ENCODE measurements at regions not wholly inside any gene's neighbourhood (a gene's known extent, or its start where the extent isn't known, plus 50 kb on each side); places are given as distances from the start of the nearest gene placed in this dataset.
"Not testable (repeated sequence)": the region's sequence is repeated elsewhere in the genome, so short reads cannot be mapped to it uniquely, and the experiment has no call there.

- DNase-seq = no peak
Measured at GRCh38 chr22:47307326-47307725, 544.9 kb downstream of the TBC1D22A start.

GRCh38 chr22:47304854-47305253 is 542.4 kb downstream of the TBC1D22A start:
- DNase-seq = no peak

- no peak for DNase-seq
Measured at GRCh38 chr22:47304191-47304831, 541.9 kb downstream of the TBC1D22A start.

- no peak for DNase-seq
Measured at GRCh38 chr22:47303161-47303890, 540.9 kb downstream of the TBC1D22A start.

- DNase-seq = not testable (repeated sequence)
Measured at GRCh38 chr22:47302587-47302986, 540.1 kb downstream of the TBC1D22A start.

GRCh38 chr22:47301820-47302475 is 539.5 kb downstream of the TBC1D22A start:
- DNase-seq = no peak

- no peak for DNase-seq
Measured at GRCh38 chr22:47300698-47301405, 538.4 kb downstream of the TBC1D22A start.

GRCh38 chr22:47299863-47300697 is 537.6 kb downstream of the TBC1D22A start:
- no peak for DNase-seq

- no peak for DNase-seq
Measured at GRCh38 chr22:47299211-47299862, 536.9 kb downstream of the TBC1D22A start.

- no peak for DNase-seq
Measured at GRCh38 chr22:47298017-47298785, 535.8 kb downstream of the TBC1D22A start.

- DNase-seq = no peak
Measured at GRCh38 chr22:47297261-47298016, 535.0 kb downstream of the TBC1D22A start.

- DNase-seq = no peak
Measured at GRCh38 chr22:47296405-47297260, 534.2 kb downstream of the TBC1D22A start.

GRCh38 chr22:47295982-47296381 is 533.5 kb downstream of the TBC1D22A start:
- no peak for DNase-seq

- no peak for DNase-seq
Measured at GRCh38 chr22:47295226-47295901, 532.9 kb downstream of the TBC1D22A start.

- DNase-seq = no peak
Measured at GRCh38 chr22:47294576-47294975, 532.1 kb downstream of the TBC1D22A start.

- no peak for DNase-seq
Measured at GRCh38 chr22:47294222-47294532, 531.7 kb downstream of the TBC1D22A start.

GRCh38 chr22:47293368-47294221 is 531.1 kb downstream of the TBC1D22A start:
- no peak for DNase-seq
